HG03439 (cell line): ENCODE measurements at regions not wholly inside any gene's neighbourhood (a gene's known extent, or its start where the extent isn't known, plus 50 kb on each side); places are given as distances from the start of the nearest gene placed in this dataset.

Source experiments
- ATAC-seq: cut with Tn5 transposase; IDR thresholded peaks from one replicate; pipeline ENCODE4 v1.9.1; 2021; ENCODE audit warnings: mild to moderate bottlenecking, moderate library complexity; ENCODE audit not compliant: unreplicated experiment

DNA sequence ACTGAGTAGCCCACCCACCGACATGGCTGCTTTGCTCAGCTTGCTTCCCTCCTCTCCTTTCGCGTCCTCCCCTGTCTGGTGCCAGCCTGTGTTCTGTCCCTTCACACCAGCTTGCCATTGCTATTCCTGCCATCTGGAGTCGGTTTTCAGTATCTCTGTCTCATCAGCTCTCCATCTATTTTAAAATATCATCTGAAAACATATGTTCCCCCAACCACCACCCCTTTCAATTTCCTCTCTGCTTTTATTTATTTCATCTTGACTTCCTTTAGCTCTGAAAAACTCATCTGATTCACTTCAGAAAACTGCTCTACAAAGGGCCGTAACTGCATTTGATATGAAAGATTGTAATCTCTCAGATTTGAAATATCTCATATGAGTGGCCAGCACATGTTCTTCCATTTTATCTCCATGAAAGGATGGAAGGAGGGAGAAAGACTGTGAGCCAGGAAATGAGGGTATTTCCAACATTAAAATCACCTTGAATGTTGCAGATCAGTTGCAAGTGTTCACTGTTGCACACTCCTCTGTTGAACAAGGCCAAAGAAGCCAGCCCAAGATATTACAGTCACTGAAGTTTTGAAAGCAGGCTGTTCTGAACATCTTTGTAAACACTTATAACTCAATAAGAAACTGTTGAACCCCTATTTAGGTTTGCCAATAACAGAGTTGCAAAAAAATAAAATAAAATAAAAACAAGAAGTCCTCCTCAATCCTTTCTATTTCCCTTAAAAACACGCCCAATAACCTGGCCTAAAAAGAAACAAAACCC lies 202.4 kb upstream of the NEBL start:
- ATAC-seq, result no peak

- no peak for ATAC-seq
Measured at GRCh38 chr10:21097926-21098355, 200.8 kb upstream of the NEBL start.

- ATAC-seq, result no peak
Measured at GRCh38 chr10:21095494-21096055, 198.5 kb upstream of the NEBL start.

DNA sequence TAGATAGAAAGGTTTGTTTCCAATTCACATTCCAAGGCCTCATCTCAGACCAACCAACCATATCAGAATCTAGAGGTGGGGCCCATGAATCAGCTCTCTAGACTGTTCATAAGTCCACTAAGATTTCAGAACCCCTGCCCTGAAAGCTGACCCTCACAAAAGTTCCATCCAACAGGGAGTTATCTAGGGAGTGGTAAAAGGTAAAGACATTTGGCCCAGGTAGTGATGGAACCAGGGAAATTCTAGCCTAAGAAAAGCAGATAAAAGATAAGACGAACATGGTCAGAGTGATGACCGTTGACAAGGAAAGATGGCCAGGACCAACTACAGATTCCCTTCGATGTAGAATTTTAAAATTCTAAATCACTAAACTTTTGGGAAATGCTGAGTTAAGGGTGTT lies 198.0 kb upstream of the NEBL start:
- ATAC-seq, result no peak

- no peak for ATAC-seq
Measured at GRCh38 chr10:21092683-21093524, 195.8 kb upstream of the NEBL start.

GRCh38 chr10:21090609-21091082 lies 193.5 kb upstream of the NEBL start:
- no peak for ATAC-seq

DNA sequence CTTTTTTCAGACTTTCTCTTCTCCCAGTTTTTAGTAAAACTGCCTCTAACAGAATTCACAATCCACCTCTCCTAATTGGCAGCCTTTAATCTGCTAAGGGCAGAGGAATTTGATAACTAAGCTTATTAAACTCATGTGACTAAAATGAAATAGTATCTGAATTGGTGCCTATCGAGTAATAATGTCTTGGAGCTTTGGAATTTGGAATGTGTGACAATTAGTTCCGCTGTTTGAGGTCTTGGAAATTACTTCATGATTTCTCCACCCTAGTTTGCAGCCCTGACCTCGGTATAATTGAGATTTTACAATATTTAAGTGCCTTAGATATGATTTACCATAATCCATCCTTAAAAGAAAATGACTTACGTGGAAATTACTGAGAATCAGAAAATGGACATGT lies 190.4 kb upstream of the NEBL start:
- no peak for ATAC-seq

- ATAC-seq, result no peak
Measured at GRCh38 chr10:21084700-21085099, 187.6 kb upstream of the NEBL start.

DNA sequence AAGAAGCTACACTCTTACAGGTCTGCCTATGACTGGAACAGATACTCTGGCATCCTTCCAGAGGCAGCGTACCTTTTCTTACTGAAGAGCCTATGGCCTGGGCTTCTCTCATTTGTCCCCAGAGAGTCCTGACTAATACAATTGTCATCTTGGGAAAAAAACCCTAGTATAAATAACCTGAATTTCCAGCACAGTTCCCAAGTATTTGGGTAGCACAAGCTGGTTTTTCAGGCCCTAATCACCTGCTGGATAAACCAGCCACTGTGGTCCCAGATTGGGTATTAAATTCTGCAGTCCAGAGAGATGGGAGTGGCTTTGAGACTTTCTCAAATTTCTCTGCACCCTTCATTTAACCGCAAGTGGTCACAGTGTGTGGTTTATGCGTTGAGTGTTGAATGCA lies 186.8 kb upstream of the NEBL start:
- no peak for ATAC-seq

GRCh38 chr10:21082206-21082605 lies 185.1 kb upstream of the NEBL start:
- ATAC-seq, result no peak

- no peak for ATAC-seq
Measured at GRCh38 chr10:21080261-21080660, 183.2 kb upstream of the NEBL start.

GRCh38 chr10:21079330-21079658 lies 182.2 kb upstream of the NEBL start:
- ATAC-seq, result no peak

GRCh38 chr10:21078410-21079329 lies 181.6 kb upstream of the NEBL start:
- no peak for ATAC-seq

GRCh38 chr10:21077681-21078080 lies 180.6 kb upstream of the NEBL start:
- ATAC-seq, result no peak

GRCh38 chr10:21076381-21076780 lies 179.3 kb upstream of the NEBL start:
- no peak for ATAC-seq

DNA sequence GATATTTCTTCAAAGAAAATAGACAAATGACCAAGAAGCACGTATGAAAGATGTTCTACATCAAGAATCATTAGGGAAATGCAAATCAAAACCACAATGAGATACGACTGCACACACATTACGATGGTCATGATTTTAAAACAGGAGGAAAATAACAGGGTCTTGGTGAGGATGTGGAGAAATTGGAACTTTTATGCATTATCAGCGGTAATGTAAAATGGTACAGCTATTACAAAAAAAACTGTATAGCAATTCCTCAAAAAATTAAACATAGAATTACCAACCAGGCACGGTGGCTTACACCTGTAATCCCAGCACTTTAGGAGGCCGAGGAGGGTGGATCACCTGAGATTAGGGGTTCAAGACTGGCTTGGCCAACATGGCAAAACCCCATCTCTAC lies 178.8 kb upstream of the NEBL start:
- no peak for ATAC-seq

- no peak for ATAC-seq
Measured at GRCh38 chr10:21071001-21071673, 174.0 kb upstream of the NEBL start.

DNA sequence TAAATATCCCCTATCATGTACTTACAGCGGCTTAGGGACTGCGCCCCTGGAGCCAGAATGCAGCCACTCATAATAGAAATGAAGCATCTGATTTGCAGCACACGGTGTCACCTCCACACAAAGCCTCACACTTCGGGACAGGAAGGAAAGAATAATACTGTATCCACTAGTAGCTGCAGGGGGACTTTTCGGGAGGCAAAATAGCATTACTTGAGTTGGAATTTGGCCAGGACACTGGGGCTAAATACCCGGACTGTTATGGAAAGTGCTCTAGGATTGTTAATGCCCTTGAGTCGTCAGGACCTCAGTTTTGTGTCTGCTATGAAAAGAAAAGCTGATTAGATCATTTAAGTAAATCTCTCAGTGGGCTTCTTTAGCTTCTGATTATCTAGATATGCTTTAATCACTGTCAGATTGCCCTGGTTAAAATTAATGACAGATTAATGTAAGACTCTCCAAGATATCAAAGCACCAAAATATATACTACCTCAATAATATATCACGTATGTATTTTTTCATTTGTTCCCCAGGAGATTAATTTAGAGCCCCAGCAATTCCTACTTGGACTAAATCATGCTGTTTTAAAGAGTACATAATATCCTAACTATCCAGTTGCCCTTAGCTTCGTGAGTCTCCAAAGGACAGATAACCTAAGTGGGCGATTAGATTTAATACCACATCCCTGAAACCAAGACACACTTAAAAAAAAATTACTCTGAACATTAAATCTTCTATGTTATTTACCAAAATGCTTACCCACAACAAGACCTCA lies 173.0 kb upstream of the NEBL start:
- ATAC-seq, result no peak

- ATAC-seq, result no peak
Measured at GRCh38 chr10:21069278-21069677, 172.2 kb upstream of the NEBL start.
